ENCODE measurements at regions not wholly inside any gene's neighbourhood (a gene's known extent, or its start where the extent isn't known, plus 50 kb on each side); places are given as distances from the start of the nearest gene placed in this dataset.

DNA sequence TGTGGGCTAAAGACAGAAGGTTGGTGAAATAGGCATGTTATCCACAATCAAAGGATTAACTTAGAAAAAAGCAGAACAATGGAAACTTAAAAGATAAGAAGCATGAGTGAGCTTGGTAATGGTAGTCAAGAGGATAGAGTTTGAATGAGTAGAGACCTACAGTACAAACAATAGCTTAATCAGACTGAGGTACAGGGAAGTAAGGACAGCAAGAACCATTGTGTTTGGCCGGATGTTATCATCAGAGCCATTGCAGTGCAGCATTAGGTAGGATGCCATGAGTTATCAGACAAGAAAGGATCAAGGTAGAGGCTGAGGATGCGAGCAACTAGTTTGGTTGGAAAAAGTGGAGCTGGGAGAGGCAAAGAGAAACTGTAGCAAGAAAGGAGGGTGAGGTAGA, 353.3 kb upstream of the VSTM2A start:
- TF ChIP-seq TAF1 (IDR thresholded peaks at IDR 0.05; ENCODE audit: borderline replicate concordance, insufficient read depth, low read length) (no peak), SIN3A (IDR thresholded peaks at IDR 0.05; ENCODE audit: borderline replicate concordance, insufficient read depth, low read length) (no peak), POLR2AphosphoS5 (IDR thresholded peaks at IDR 0.05; ENCODE audit: low read depth, low read length) (no peak), FOXP2 (optimal IDR thresholded peaks at IDR 0.05; ENCODE audit: borderline replicate concordance, extremely low read depth, extremely low read length, insufficient read depth) (no peak)
- TF ChIP-seq, protein P1, sequence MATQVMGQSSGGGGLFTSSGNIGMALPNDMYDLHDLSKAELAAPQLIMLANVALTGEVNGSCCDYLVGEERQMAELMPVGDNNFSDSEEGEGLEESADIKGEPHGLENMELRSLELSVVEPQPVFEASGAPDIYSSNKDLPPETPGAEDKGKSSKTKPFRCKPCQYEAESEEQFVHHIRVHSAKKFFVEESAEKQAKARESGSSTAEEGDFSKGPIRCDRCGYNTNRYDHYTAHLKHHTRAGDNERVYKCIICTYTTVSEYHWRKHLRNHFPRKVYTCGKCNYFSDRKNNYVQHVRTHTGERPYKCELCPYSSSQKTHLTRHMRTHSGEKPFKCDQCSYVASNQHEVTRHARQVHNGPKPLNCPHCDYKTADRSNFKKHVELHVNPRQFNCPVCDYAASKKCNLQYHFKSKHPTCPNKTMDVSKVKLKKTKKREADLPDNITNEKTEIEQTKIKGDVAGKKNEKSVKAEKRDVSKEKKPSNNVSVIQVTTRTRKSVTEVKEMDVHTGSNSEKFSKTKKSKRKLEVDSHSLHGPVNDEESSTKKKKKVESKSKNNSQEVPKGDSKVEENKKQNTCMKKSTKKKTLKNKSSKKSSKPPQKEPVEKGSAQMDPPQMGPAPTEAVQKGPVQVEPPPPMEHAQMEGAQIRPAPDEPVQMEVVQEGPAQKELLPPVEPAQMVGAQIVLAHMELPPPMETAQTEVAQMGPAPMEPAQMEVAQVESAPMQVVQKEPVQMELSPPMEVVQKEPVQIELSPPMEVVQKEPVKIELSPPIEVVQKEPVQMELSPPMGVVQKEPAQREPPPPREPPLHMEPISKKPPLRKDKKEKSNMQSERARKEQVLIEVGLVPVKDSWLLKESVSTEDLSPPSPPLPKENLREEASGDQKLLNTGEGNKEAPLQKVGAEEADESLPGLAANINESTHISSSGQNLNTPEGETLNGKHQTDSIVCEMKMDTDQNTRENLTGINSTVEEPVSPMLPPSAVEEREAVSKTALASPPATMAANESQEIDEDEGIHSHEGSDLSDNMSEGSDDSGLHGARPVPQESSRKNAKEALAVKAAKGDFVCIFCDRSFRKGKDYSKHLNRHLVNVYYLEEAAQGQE (IDR thresholded peaks at IDR 0.05; ENCODE audit: insufficient read depth in 1 of 2, low read depth in 2 of 2, low read length in 2 of 2): no peak

GRCh38 chr7:54189330-54189729, 352.8 kb upstream of the VSTM2A start:
- TF ChIP-seq, protein P1 (IDR thresholded peaks at IDR 0.05; ENCODE audit: insufficient read depth in 1 of 2, low read depth in 2 of 2, low read length in 2 of 2): no peak
- no peak for TF ChIP-seq SIN3A (IDR thresholded peaks at IDR 0.05; ENCODE audit: borderline replicate concordance, insufficient read depth, low read length)
- TF ChIP-seq FOXP2 (optimal IDR thresholded peaks at IDR 0.05; ENCODE audit: borderline replicate concordance, extremely low read depth, extremely low read length, insufficient read depth): no peak
- no peak for TF ChIP-seq TAF1 (IDR thresholded peaks at IDR 0.05; ENCODE audit: borderline replicate concordance, insufficient read depth, low read length)
- no peak for TF ChIP-seq POLR2AphosphoS5 (IDR thresholded peaks at IDR 0.05; ENCODE audit: low read depth, low read length)

DNA sequence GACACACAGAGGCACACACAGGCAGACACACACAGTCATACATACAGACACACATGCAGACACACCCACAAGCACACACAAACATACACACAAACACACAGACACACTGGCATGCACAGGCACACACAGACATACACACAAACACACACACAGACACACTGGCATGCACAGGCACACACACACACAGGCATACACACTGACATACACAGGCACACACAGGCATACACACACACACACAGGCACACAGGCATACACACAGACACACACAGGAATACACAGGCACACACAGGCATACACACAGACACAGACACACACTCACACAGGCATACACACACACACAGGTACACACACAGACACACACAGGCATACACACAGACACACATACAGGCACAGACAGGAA, 340.7 kb upstream of the VSTM2A start:
- TF ChIP-seq, protein P1 (IDR thresholded peaks at IDR 0.05; ENCODE audit: insufficient read depth in 1 of 2, low read depth in 2 of 2, low read length in 2 of 2): no peak
- TF ChIP-seq FOXP2 (optimal IDR thresholded peaks at IDR 0.05; ENCODE audit: borderline replicate concordance, extremely low read depth, extremely low read length, insufficient read depth) (no peak), POLR2AphosphoS5 (IDR thresholded peaks at IDR 0.05; ENCODE audit: low read depth, low read length) (no peak), TAF1 (IDR thresholded peaks at IDR 0.05; ENCODE audit: borderline replicate concordance, insufficient read depth, low read length) (no peak), SIN3A (IDR thresholded peaks at IDR 0.05; ENCODE audit: borderline replicate concordance, insufficient read depth, low read length) (no peak)

DNA sequence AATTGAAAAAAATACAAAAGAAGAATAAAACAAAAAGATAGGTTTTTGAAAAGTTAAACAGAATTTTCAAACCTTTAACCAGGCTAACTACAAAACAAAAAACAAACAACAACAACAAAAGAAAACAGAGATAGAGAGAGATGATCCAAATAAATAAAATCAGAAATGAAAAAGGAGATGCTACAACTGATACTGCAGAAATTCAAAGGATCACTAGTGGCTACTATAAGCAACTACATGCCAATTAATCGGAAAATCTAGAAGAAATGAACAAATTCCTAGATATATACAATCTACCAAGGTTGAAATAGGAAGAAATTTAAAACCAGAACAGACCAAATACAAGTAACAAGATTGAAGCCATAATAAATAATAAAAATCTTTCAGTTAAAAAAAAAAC, 326.8 kb upstream of the VSTM2A start:
- TF ChIP-seq FOXP2 (optimal IDR thresholded peaks at IDR 0.05; ENCODE audit: borderline replicate concordance, extremely low read depth, extremely low read length, insufficient read depth): no peak

DNA sequence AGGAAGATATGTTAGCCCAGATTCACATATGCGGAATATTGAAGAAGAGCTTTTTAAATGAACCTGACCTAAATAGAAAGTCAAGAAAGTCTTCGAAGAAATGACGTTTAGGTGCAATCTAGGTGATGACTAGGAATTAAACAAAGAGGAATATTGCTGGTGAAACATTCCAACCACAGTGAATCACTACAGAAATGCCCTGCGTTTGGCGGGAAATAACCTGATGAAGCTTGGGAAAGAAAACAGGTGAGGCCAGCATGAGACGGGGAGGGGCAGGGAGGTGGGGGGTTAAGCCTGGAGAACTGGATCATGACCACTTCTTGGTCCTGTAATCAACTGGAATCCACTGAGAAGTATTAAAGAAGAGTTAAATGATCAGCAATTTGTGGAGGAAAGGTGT, 299.4 kb upstream of the VSTM2A start:
- no peak for TF ChIP-seq SIN3A (IDR thresholded peaks at IDR 0.05; ENCODE audit: borderline replicate concordance, insufficient read depth, low read length)
- TF ChIP-seq POLR2AphosphoS5 (IDR thresholded peaks at IDR 0.05; ENCODE audit: low read depth, low read length): no peak
- TF ChIP-seq, protein P1 (IDR thresholded peaks at IDR 0.05; ENCODE audit: insufficient read depth in 1 of 2, low read depth in 2 of 2, low read length in 2 of 2): no peak
- no peak for TF ChIP-seq TAF1 (IDR thresholded peaks at IDR 0.05; ENCODE audit: borderline replicate concordance, insufficient read depth, low read length)
- TF ChIP-seq FOXP2 (optimal IDR thresholded peaks at IDR 0.05; ENCODE audit: borderline replicate concordance, extremely low read depth, extremely low read length, insufficient read depth): no peak

Data from PFSK-1 (cell line).